ENCODE measurements at regions not wholly inside any gene's neighbourhood (a gene's known extent, or its start where the extent isn't known, plus 50 kb on each side); places are given as distances from the start of the nearest gene placed in this dataset.
"Not testable (repeated sequence)": the region's sequence is repeated elsewhere in the genome, so short reads cannot be mapped to it uniquely, and the experiment has no call there.

DNA sequence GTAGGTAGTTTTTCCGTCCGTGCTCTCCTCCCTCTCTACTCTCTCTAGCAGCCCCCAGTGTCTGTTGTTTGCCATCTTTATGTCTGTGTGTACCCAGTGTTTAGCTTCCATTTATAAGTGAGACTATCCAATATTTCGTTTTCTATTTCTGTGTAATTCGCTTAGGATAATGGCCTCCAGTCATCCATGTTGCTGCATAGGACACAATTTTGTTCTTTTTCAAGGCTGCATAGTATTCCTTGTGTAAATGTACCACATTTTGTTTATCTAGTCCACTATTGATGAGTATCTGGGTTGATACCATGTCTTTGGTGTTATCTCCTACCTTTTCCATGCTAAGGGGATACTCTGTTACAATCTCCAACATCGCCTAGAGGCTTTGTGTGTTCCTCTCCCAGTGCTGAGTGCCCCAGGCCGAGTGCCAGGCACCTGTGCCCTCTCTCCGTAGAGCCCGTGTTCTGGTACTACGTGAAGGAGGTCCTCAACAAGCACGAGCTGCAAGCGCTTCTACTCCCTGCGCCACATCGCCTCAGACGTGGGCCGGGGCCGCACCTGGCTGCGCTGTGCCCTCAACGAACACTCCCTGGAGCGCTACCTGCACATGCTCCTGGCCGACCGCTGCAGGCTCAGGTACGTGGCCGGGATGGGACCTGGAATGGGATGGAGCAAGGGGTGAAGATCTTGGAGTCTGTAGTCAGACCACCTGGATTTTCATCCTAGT, 51.0 kb downstream of the NPIPB11 start:
- in situ Hi-C loops (cut with HindIII; ENCODE audit: low sequenced_read_pairs), result not testable (repeated sequence)

DNA sequence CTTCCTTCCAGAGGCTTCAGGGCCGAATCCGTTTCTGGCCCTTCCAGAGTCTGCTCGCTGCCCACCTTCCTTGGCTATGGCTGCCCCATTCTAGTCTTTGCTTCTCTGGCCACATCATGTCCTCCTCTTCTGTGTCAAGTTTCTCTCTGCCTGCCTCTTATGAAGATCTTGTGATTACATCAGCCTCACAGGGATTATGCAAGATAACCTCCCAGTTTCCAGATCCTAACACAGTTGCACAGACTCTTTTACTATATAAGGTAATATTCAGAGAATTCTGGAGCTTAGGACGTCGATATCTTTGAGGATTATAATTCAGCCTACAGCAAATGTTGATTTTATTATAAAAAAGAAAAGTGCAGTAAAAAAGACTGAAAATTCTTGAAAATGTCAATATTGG, 52.1 kb downstream of the NPIPB11 start:
- DNase-seq (ENCODE audit: low spot score); in situ Hi-C loops (cut with HindIII; ENCODE audit: low sequenced_read_pairs): not testable (repeated sequence)

More for the DNA sequence above, 51.0 kb downstream of the NPIPB11 start:
- not testable (repeated sequence) for DNase-seq (ENCODE audit: low spot score)

DNA sequence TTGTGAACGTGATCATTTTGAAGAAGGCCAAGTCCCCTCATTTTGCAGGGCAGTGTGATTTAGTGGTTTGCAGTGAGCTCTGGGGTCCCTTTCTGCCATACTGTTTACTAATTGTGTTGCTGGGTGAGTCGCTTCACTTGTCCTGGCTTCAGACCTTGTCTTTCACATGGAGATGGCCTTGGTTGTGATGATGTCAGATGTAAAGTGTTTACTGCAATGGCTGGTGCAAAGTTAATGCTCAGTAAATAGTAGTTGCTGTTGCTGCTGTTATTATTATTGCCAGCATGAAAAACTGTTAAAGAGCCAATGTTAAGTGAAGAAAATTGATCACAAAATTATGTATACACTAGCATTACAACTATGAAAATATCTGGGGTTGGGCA, 53.9 kb downstream of the NPIPB11 start:
- DNase-seq (ENCODE audit: low spot score); in situ Hi-C loops (cut with HindIII; ENCODE audit: low sequenced_read_pairs): not testable (repeated sequence)

DNA sequence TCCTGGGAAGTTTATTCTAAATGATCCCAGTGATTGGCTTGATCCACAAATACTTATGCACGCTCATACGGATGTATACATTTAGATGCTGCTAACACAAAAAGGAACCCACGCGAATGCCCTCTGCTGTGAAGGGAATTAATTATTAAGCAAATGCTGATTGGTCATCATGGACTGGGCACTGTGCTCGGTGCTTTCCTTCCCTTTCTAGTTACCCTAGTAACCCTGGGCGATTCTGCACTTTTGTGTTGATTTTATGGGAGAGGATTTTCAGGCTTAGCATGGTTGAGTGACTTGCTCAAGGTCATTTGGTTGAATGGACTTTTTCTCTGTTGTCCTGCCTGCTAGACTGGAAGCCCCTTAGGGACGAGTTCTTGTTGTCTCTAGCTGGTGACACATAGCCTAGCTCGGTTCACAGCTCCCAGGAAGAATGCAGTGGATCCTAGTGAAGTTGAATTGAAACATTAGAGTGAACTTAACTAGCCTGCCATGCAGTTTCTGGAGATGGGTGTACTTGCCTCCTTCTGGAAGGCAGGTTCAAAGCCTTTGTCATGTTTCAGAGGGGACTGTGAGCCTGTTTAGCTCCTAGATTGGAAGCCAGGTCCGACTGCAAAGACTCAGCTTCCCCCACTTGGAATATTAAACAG, 54.4 kb downstream of the NPIPB11 start:
- in situ Hi-C loops (cut with HindIII; ENCODE audit: low sequenced_read_pairs); DNase-seq (ENCODE audit: low spot score): not testable (repeated sequence)

DNA sequence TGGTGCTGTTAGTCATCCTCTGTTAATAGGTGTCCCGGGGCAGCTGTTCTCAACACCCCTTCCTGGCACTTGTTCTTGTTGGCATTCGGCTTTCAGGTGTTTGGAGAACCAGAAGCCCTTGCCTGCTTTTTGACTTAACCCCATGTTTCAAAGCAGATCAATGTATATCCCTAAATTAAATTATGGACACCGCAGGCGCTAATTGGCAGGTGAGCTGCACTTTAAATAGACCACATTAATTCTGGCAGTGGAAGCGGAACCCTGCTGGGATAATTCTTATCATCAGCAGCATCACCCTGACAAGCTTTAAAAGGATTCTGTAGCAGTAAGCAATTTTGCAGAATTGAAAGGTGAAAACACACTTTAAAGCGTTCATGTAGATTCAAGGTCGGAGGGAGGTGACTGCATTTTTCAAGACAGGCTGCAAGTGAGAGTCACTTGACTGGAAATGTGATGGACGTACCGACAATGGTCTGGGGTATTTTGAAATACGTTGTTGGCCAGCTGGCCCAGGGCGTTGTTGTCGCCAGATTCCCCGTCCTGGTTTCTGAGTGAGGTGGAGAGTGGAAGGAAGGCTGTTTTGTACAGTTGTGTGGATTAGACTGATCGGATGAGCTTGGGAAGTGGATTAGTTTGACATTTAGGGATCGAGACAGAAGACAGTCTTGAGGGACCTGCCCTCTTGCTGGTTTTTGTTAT, 55.1 kb downstream of the NPIPB11 start:
- in situ Hi-C loops (cut with HindIII; ENCODE audit: low sequenced_read_pairs), result not testable (repeated sequence)
- DNase-seq (ENCODE audit: low spot score), result peak; percentile 46

DNA sequence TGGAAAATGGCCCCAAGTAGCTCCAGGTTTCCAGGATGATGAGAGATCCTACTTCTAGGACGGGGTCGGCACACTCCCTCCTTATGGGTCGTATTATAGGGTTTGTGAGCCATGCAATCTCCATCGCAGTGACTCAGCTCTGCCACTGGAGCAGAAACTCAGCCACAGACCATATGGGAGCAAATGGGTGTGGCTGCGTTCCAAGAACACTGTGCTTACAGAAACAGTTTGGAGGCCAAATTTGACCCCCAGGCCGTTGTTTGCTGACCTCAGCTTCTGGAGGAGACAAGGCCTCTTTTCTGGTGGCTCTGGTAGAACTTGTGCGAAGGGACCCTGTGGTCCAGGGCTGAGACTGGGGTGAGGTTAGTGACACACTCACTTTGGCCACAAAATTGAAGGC, 56.5 kb downstream of the NPIPB11 start:
- DNase-seq (ENCODE audit: low spot score), result peak; percentile 90
- in situ Hi-C loops (cut with HindIII; ENCODE audit: low sequenced_read_pairs), result not testable (repeated sequence)

DNA sequence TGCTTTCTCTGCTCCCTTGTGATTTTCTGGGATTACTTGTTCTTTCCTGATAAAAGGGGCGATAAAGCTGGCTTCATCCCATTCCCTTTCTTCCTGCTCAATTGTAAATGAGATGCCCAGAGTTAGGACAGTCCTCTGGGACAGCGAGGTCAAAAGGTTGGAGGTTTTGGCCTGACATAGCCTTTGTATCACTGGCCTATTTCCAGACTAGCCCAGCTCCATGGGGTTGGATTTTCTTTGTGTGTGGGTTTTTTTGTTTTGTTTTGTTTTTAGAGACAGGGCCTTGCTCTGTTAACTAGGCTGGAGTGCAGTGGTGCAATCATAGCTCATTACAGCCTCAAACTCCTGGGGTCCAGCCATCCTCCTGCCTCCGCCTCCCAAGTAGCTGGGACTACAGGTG, 57.8 kb downstream of the NPIPB11 start:
- in situ Hi-C loops (cut with HindIII; ENCODE audit: low sequenced_read_pairs); DNase-seq (ENCODE audit: low spot score): not testable (repeated sequence)

DNA sequence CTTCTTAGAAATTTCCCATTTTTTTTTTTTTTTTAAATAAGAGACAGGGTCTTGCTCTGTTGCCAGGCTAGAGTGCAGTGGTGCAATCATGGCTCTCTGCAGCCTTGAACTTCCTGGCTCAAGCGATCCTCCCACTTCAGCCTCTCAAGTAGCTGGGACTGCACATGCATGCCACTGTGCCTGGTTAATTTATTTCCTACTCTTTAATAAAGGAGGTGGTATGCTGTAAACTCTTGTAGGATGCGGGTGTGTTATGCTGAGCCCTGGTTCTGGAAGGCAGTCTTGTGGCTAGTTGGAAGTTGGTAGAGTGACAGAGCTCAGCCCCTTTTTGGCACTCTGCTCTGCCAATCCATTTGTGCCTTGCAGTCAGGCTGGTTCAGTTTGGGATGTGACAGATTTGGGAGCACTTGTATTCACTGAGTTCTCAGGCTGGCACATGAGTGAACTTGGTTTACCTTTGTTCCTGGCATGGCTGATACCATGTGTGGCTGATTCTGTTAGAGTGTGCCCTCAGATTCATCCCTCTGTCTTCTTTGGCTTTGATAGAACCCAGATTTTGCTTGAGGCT, 58.3 kb downstream of the NPIPB11 start:
- peak; percentile 91 for DNase-seq (ENCODE audit: low spot score)
- in situ Hi-C loops (cut with HindIII; ENCODE audit: low sequenced_read_pairs), result not testable (repeated sequence)

DNA sequence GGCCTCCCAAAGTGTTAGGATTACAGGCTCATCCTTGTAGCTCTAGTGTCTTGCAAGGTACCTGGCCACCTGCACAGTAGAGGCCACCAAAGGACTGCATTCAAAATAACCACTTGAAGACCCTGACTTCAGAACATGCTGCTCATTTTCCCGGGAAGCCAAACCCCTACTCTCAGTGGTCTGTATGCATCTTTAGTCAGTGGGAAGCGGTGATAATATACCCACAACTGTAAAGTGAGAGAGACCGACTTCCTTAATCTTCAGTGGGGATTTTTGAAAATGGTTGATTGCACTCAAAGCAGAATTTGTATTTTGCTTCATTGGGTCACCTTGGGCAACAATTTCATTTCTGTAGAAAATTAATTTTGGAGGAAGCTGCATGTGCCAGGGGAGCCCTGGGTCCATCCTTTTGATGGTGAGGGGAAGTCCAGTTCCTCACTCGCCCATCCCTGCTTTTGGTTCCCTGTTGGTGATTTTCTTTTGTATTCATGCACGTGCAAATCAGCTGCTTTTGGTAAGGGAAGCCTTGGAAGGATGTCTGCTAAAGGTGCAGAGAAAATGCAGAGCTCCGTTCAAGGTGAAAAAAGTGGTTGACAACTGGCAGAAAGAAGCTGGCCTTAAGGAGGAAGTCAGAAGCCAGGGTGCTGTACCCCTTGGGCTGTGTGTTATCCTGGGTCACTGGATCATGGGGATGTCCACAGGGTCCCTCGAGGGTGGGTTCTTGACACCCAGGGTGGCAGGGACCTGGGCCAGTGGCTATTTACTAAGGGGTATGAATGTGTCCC, 59.5 kb downstream of the NPIPB11 start:
- in situ Hi-C loops (cut with HindIII; ENCODE audit: low sequenced_read_pairs); DNase-seq (ENCODE audit: low spot score): not testable (repeated sequence)

DNA sequence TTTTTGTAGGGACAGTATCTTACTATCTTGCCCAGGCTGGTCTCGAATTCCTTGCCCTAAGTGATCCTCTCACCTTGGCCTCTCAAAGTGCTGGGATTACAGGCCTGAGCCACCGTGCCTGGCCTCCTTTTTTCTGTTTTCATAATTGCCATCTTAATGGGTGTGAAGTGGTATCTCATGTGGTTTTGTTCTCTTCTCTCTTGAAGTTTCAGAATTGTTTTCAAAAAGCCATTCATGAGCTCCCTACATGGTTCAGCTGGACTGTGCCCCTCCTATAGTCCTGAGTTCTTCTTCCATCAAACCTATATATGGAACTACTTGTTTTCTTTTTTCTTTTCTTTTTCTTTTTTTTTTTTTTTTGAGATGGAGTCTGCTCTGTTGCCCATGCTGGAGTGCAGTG, 60.3 kb downstream of the NPIPB11 start:
- in situ Hi-C loops (cut with HindIII; ENCODE audit: low sequenced_read_pairs); DNase-seq (ENCODE audit: low spot score): not testable (repeated sequence)

DNA sequence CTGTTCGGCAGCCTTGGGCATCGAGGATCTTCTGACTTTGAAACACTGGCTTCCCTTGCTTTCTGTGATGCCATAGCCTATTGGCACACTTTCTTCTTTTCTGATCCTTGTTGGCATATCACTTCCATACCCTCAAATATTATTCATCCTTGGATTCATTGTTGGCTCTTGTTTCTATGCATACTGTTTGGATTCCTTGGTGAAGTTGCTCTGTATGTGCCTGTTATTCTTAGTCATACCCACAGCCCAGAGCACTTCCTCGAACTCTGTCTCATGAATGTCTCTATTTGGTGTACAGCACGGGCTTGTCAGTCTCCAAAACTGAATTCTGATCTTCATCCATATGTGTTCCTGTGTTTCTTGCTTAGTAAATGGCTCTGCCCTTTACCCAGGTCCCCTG, 63.6 kb downstream of the NPIPB11 start:
- DNase-seq (ENCODE audit: low spot score); in situ Hi-C loops (cut with HindIII; ENCODE audit: low sequenced_read_pairs): not testable (repeated sequence)

DNA sequence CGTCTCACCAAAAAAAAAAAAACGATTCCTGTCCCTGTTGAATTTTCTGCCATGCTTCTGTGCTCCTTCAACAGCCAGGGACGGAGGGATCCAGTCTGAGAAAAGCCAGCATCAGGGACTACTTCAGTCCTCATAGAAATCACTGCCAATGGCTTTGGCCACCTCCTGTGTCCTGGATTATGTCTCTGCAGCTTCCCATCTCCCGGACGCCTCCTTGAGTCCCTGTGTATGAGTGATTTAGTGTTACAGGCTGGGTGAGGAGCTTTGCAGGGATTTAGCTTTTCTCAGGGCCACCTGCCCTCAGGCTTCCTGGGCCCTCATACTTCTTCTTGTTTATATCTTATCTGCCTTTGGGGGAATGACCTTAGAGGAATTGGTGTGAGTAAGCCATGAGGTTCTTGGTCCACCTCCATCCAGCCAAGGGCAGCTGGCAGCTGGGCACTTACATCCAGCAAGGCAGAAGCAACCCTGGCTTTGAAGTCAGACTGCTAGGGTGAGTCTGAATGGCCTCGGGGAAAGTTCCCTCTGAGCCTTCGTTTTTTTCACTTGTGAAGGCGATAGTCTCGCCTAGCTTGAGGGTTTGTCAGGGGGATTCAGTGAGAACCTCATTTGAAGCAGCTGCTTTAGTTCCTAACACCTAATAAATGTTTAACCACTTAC, 65.6 kb downstream of the NPIPB11 start:
- in situ Hi-C loops (cut with HindIII; ENCODE audit: low sequenced_read_pairs), result not testable (repeated sequence)
- peak; percentile 79 for DNase-seq (ENCODE audit: low spot score)

DNA sequence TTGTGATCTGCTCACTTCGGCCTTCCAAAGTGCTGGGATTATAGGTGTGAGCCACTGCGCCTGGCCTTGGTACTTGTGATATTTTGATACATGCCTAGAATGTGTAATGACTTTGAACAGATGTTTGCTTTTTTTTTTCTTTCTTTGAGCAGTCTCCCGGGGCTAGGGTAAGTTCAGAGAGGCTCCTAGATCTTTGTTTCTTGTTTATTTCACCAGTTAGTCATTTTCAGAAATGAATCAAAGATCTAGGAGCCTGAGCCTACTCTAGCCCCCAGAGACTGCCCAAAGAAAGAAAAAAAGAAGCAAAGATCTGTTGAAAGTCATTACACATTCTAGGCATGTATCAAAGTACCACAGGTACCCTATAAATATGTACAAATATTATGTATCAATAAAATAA, 66.3 kb downstream of the NPIPB11 start:
- in situ Hi-C loops (cut with HindIII; ENCODE audit: low sequenced_read_pairs); DNase-seq (ENCODE audit: low spot score): not testable (repeated sequence)

DNA sequence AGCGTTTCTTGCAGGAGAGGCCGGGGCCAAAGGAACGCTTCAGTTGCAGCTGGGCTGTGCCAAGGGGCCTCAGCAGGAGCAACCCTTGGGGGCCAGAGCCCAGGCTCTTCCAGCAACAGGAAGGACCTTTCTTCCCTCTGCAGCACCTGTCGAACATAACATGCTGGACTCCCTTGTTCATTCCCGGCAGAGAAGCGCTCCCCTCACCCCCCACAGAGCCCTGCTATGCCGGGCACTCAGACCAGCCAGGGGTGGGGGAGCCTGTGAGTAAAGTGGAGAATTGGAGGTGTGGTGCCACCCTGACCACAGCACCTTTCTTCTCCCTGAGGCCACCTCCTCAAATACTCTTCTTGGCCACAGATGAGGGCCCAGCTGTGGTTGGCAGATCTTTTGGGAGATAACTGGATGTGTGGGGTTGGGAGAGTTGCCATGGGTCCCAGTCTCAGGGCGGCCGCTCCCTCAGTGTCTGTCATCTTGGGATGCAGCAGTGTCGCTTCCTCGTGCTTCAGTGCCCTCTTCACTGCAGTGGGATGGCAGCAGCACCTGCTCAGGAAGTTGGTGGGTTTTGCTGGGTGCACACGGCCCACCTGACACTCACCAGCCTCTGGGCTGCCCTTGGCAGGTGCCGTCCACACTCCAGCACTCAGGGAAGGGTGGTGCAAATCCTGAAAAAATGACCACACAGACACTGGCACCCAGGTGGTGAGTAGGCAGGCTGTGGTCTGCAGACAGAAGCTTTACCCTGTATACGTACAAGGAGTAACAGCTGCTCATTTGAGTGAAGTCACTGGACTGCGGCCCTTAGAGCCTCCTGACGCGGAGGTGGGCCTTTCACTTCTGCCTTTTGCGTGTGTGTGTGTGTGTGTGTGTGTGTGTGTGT, 67.5 kb downstream of the NPIPB11 start:
- DNase-seq (ENCODE audit: low spot score); in situ Hi-C loops (cut with HindIII; ENCODE audit: low sequenced_read_pairs): not testable (repeated sequence)

DNA sequence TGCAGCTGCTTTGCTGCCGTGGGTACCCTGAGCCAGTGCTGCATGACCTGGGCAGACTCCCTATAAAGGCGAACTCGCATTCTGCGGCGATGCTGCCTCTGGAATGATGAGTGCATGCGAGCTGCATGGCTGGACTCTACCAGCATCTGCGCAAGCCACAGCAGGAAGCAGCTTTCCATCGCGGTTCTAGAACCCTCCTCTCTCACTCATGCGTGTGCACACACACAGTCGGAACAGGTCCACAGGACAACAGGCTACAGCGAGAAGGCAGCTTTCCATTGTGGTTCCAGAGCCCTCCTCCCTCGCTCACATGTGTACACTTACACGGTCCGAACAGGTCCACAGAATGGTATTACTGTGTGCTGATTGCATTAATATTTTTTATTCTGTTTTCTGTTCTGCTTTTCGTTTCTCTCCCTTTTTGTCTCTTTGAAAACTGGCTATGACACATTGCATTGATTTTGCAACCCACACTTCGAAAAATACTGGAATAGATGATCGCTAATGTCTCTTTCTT, 69.1 kb downstream of the NPIPB11 start:
- in situ Hi-C loops (cut with HindIII; ENCODE audit: low sequenced_read_pairs); DNase-seq (ENCODE audit: low spot score): not testable (repeated sequence)

DNA sequence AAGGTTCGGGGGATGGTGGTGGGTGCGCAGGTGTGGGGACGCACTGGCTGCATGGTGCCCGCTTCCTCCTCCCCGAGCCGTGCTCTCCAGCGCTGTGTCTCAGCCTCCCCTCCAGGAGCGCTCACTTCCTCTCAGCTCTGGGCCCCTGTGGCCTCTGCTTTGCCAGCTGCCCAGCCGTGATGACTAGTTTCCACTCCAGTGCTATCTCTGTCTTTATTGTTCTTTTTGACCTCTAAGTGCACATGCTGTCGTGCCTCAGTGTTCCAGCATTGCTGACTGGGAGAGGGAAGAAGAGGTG, 71.0 kb downstream of the NPIPB11 start:
- in situ Hi-C loops (cut with HindIII; ENCODE audit: low sequenced_read_pairs); DNase-seq (ENCODE audit: low spot score): not testable (repeated sequence)

DNA sequence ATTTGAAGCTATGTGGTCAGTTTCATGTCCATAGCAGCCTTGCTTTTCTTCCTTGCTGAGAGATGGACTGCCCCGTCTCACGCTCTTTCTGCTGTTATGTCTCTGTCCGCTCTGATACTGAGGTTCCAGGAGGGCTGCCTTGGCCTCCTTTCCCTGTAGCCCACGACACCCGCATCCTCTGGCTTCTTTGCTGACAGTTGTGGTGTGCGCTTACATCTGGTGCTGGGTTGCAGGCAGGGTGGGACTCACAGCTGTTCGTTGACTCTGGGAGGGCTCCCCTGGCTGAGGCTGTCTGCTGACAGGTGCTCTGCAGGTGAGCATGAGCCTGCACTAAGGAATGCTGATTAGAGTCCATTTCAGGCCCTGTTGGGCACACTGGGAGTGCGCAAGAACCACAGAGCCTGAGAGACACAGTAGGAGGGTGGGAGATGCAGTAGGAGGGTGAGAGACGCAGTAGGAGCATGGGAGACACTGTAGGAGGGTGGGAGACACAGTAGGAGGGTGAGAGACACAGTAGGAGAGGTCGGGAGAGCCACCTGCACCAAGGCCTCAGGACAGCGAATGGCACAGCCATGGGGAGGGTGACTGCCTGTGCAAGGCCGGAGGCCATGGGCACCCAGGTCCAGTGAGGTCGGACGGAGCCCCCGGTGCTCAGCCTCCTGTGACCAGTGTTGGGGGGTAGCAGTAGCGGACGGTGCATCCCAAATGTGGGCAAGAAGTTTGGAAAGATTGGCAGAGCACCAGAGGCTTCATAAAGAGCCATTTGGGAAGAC, 71.5 kb downstream of the NPIPB11 start:
- in situ Hi-C loops (cut with HindIII; ENCODE audit: low sequenced_read_pairs), result not testable (repeated sequence)

More for the DNA sequence above, 71.5 kb downstream of the NPIPB11 start:
- not testable (repeated sequence) for DNase-seq (ENCODE audit: low spot score)
